ENCODE measurements at regions not wholly inside any gene's neighbourhood (a gene's known extent, or its start where the extent isn't known, plus 50 kb on each side); places are given as distances from the start of the nearest gene placed in this dataset.
"Not testable (repeated sequence)": the region's sequence is repeated elsewhere in the genome, so short reads cannot be mapped to it uniquely, and the experiment has no call there.

DNA sequence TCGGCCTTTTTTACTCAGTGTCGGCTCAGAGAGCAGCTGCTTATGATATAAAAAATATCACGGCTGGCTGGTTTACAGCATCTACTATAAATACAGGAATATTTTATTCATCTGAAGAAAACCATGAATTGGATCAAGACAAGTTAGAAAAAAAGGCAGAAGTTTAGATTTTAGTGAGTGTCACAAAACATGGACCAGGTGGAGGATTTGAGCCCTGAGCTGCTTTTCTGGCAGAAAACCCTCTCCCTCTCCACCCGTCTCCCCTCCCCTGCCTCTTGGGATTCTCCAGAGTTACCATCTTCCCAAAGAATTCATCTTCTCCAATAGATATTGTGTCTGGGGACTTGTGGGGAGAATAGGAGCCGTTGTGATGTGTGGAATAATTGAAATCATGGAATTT, 142.8 kb upstream of the RAI2 start:
- DNase-seq, result no peak

DNA sequence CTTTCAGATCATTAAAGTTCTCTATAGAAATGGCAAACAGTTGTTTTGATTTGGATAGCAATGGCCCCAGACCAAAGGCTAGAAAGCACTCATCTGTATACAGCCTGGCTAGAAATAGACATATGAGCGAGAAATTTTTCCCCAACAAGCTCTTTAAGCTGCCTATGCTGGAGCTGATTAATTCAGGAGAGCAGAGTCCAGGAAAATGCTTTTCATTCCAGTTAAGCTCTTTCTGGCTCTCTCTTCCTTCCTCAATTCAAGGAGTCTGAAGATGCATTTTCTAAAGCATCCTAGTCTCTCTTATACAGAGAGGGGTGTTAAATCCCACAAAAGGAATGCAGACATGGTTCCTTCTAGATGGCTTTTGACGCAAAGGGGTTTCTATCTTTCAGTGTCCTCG, 141.7 kb upstream of the RAI2 start:
- no peak for DNase-seq

DNA sequence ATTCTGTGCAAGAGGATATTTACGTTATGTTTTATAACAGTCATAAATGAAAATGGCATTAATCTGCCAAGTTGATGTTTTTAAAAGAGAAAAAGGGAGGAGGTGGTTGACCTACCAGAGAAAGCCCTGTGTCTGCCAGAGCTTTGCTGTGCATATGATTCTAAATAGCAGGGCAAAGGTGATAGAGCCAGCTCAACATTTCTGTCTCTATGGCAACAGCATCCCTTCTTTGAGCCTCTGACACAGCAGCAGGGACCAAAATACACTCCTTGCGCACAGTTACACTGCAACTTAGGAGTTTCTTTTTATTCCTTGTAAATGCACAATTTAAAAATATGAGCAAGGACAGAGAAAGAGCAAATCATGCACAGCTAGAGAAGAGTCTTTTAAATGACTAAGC, 133.3 kb upstream of the RAI2 start:
- DNase-seq, result peak in 4 of 56 donors; percentile 0 to 3 (median 2)

DNA sequence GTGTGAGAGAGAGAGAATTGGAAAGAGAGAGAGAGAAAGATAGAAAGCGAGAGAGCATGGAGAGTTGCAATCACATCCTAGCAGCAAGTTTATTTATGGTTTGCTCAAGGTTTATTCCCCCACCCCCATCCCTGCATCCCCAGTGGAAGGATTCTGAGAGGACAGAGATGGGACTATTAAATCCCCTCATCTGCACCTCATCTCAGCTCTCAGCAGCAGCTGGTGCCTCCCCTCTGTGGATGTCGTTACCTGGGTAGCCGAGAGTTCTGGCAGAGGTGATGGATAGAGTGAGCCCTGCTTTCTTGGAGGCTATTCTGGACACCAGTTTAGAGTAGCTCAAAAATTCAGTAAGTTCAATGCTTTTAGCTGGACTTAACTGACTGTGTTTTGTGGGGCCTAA, 132.0 kb upstream of the RAI2 start:
- DNase-seq, result no peak

DNA sequence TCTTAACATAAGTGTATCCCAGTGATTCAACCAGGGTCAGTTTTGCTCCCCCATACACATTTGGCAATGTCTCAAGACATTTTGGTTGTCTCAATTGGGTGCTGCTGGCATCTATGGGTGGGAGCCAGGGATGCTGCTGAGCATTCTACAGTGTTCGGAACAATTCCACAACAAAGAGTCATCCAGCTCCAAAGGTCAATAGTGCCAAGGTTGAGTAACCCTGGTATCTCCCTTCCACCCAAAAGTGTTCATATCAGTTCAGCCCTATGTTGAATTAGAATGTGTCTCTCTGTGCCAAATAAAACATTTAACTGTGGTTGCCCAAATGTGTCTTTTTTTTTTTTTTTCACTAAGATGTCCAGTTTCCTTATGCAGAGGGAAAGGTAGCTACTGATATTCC, 129.4 kb upstream of the RAI2 start:
- no peak for DNase-seq

DNA sequence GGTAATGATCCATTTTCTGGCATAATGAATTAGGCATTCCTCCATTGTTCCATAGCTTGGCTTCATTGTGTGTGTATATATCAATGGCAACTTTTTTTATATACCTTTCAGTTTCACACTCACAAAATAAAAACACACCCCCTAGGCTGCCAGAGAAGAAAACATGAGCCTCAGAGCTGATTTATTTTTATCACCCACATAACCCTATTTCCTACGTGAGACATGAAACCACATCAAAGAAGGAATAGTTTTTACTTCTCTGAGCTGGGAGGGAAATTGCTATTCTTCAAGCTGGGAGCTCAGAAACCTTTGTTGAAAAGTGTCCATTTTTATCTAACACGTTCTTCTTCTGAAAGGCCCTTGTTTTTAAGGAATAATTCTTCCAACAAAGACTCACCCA, 126.7 kb upstream of the RAI2 start:
- no peak for DNase-seq

DNA sequence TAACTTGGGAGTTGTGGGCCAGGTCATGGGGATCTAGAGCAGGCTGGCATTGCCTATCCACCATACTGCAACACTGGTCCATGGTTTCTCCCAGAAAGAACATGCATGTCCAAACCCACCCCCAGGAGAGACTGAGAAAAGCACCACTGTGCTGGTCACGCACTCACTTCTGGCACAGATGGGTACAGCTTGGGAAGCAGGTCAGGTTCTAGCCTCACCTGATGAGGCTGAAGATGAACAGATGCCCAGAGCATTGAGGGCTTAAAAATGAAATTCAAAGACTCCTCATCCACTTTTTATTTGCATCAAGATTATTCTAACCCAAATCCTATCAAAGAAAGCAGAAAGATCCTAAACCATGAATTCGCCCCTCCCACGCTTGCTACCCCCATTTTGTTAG, 125.9 kb upstream of the RAI2 start:
- DNase-seq, result no peak

DNA sequence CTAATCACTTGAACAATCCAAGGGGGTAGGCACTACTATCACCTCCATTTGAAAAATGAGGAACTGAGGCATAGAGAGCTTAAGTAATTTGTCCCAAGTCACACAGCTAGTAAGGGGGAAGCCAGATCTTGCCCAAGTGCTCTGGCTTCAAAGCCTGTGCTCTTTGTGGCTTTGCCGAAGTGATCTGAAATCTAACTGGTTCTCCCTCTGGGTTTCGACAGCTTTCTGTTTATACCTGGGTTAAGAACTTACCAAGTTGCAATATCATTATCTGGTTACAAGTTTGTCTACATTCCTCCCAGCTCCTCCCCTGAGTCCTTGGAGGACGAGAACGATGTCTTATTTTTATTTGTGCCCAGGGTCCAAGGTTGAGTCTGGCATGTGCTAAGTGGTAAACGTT, 125.3 kb upstream of the RAI2 start:
- no peak for DNase-seq

DNA sequence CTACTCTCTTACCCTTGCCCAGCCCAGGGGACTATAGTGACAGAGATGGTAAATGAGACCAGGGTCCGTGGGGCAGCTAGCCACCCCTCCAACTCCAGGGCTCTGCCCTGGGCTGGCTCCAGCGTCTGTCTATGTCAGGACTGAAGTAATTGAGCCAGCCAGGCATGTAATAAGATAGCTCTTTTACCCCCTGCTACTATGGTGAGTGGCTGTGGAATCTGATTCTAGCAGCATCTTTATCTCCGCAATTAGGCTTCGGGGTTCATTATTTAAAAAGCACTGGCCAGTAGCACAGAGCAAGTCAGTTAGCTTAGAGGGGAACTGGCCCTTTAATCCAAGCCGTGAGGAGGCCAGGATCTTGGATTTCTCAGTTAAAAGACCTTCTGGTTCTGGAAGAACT, 123.3 kb upstream of the RAI2 start:
- no peak for DNase-seq

DNA sequence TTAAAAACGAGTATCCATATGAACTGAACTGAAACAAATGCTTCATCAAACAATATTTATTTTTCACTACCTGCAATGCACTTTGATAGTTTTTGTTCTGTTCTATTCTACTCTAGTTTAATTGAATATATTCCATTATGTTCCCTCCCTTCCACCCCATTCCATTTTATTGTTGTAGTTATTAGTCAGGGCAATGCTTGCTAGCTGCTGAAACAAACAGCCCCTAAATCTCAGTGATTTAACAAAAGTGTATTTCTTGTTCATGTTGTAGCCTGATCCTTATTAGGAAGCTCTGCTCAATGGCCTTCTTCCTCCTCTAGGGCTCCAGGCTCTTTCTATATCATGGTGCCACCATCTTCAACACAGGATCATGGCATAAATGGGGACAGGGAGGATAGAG, 122.3 kb upstream of the RAI2 start:
- no peak for DNase-seq

DNA sequence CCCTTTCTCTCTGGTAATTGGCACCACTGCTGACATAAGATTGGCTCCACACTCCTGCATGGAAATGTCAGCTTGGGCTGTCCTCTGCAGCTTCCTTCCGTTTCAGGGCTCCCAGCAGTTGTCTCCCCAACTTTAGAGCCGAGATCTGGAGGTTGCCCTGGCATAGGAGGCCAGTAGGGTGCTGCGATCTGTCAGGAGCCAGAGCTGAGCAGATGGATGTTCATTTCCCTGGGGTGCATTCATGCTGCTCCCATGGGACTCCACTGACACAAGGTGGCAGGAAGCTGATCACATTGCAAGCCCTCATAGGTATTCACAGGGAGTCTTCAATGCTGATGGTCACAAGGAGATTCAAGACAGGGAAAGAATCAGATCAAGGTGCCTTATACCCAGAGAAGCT, 116.6 kb upstream of the RAI2 start:
- no peak for DNase-seq

DNA sequence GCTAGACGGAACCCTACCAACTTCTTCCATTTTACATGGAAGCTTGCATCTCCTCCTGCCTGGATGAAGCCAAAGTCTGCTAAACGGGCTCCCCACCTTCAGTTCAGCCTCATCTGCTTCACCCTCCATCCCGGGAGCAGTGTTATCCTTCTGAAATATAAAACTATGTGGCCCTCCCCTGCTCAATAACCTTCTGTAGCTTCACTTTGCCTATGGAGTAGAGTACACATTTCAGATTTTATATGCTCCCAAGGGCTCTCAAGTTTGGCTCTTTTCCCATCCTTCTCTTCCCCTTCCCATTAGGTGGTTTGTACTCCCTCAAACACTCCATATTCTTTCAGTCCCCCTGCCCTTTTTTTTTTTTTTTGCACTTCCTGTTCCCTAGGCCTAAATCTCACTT, 115.9 kb upstream of the RAI2 start:
- no peak for DNase-seq

DNA sequence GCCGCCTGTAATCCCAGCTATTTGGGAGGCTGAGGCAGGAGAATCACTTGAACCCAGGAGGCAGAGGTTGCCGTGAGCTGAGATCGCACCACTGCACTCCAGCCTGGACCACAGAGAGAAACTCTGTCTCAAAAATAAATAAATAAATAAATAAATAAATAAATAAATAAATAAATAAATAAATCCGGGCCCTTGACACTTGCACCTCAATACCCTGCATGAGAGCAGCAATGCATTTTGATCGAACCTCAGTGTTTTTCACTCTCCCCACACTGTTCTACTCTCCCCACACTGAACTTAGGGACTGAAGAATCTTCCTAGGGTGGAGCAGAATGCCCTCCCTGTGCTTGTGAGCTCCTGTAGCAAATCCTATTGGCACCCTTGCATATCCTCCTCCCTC, 114.3 kb upstream of the RAI2 start:
- DNase-seq, result not testable (repeated sequence)

DNA sequence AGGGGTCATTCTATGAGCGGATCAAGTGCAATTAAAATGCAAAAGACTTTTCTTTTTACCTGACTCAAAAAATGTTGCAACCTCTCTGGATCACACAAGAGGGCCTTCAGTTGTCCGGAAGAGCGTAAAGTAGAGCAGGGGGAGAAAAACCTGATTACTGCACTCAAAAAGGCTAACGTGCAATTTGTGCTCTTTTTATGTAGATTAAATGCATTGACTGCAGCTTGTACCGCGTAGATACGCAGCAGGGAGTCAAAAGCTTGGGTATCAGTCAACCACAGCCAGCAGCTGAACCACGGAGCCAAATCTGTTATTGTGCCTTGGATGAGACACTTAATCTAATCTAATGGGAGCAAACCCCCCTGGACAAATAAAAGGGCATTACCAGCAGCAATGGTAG, 107.3 kb upstream of the RAI2 start:
- DNase-seq, result no peak

DNA sequence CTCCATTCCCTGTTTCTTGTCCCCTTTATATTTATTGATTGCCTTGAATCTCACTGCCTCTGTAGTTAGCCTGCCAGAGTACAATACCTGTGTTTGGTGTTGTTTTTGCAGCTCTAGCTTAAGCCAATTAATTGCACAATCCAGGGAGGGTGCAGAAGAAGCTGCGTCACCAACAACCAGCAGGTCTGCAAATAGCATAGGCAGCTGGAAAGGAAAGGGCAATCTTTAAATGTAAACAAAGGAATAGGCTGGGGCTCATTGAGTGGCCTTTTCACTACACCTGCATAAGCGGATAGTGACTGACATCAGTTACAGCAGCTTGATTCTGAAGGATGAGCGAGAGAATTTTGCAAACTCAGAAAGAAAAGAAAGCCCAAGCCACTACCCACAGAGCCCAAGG, 106.8 kb upstream of the RAI2 start:
- DNase-seq, result no peak

DNA sequence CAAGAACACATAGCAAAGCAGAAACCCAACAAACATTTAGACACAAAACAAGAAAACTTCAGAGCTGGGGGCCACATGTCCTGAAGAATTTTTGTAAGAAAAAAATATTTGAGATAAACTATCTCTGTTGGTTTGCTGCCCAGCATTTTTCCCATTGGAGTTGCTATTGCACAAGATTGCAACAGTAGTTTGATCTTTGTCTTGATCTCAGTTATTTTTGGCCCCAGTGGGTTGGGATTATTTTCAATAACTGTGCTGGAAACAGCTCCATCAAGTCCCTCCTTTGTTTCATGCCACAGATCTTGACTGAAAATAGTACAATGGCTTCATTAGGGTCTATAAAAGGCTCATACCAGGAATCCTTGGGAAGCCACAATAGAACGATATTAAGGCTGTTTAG, 103.8 kb upstream of the RAI2 start:
- no peak for DNase-seq

DNA sequence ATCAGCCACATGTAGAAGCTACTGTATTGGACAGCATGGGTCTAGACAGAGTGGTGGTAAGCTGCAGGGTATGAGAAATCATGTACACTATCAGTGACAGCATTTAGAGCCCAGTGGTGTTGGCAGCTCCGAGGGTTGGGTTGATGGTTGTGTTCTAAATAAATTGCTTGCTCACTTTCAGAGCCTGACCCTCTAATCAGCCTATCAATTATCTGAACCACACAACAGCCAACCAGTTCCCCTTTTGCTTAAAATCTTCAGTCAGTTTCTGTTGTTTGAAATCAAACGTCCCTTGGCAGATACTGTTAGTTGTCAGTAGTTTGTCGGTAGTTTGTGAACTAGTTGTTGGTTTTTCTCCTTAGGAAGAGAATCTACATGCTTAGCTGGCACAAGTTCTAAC, 99.8 kb upstream of the RAI2 start:
- DNase-seq, result no peak

DNA sequence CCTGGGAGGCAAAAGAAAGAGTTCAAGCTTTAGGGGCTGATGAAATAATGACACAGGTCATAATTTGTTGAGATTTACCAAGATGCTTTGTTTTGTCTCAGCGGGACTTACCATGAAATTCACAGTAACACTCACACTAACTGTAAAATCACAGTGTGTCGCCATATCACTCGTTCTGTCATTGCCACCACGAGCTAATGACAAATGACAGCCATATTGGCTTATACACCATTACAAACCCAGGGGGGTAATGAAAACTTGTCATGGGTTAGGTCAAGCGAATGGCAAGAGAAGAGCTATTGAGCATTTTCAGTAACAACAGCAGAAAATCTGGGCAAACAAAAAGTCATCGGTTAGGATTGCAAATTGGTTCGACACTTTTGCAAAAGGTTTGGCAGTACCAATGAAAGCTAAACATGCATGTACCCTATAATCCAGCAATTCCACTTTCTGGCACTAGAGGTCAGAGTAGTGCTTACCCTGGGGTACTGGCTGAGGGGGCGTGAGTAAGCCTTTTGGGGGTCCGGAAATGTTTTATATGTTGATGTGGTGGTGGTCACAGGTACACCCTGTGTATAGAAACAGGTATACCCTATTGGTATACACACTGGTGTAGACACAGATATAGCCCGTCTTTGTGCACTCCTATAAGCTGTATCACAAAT, 83.9 kb upstream of the RAI2 start:
- DNase-seq, result no peak

DNA sequence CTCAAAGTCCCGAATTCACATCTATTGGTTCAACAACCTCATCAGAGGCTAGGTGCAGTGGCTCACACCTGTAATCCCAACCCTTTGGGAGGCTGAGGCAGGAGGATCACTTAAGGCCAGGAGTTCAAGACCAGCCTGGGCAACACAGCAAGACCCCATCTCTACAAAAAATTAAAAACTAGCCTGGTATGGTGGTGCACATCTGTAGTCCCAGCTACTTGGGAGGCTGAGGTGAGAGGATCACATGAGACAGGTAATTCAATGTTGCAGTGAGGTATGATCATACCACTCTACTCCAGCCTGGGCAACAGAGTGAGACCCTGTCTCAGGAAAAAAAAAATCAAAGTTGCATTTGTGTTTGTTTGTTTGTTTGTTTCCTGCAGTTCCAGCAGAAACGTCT, 80.1 kb upstream of the RAI2 start:
- not testable (repeated sequence) for DNase-seq

DNA sequence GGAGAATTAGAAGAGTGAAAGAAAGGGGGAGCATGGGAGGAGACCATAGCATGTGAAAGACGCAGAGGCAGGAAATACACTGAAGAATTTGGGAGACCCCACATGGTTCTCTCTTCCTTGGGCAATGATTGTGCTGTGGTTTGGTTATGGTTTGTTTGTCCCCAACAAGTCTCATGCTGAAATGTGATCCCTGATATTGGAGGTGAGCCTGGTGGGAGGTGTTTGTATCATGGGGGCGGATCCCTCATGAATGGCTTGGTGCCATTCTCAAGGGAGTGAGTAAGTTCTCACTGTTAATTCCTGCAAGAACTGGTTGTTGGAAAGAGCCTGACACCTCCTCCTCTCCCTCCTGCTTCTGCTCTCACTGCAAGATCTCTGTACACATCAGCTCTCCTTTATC, 78.6 kb upstream of the RAI2 start:
- no peak for DNase-seq

DNA sequence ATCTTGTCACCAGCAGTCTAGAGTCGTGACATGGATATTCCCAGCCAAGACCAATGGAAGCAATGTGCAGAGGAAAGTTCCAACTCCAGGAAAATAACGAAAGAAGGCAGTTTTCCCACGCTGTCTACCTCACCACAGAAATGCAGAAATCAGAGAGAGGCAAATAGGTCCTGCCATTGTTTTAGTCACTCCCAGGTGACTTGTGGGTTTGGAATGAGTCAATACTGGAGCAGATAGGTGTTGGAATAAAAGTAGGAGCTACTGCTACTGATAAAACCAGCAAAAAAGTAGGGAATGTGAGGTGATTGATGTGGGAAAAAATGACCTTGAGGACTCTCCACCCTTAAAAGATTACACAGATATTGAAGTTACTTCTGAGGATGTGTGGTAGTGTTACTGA, 72.8 kb upstream of the RAI2 start:
- DNase-seq, result no peak

DNA sequence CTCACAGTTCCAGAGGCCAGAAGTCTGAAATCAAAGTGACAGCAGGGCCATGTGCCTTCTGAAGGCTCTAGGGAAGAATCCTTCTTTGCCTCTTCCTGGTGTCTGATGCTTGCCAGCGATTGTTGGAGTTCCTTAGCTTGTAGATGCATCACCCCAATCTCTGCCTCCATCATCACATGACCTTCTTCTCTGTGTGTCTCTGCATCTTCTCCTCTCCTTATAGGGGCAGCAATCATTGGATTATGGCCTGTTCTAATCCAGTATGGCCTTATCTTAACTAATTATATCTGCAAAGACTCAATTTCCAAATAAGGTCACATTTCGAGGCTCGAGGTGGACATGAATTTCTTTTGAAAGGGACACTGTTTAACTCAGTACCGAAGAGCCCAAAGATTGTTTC, 71.7 kb upstream of the RAI2 start:
- DNase-seq, result no peak

DNA sequence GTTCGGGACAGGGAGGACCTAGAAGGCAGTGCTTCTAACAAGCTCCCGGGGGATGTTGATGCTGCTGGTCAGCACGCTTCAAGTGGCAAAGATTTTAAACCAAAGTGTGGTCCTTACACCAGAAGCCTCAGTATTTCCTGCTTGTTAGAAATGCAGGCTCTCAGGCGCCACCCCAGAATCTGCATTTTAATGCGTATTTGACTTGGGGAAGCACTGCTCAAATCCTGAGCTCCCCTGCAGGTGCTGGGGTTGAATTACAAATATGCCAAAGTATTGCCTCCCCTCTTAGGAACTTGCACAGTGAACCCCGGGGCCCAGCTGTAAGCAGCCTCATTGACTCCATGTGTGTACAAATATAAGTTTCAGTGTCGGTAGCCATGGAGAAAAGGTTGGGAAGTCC, 70.8 kb upstream of the RAI2 start:
- DNase-seq, result no peak

DNA sequence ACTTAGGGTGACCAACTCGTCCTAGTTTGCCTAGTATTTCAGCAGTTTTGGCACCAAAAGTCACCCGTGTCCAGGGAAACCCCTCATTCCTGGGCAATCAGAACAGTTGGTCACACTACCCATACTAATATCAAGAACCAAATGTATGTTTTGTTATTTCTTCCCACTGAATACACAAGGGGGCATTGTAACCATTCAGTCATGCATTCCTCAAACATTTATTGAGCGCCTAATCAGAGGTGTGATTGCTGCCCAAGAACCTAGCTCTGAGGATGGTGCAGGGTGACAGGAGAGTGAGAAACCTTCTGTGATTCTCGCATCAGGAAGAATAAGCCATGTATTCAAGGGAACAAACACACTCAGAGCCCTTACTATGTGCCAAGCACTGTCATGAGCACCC, 69.8 kb upstream of the RAI2 start:
- DNase-seq, result no peak

All from nucleus accumbens (tissue), 56 donors.